Transverse colon (tissue), 4 donors: ENCODE measurements at regions not wholly inside any gene's neighbourhood (a gene's known extent, or its start where the extent isn't known, plus 50 kb on each side); places are given as distances from the start of the nearest gene placed in this dataset.

ENCODE experiments used
- DNase-seq: peaks from one replicate; pipeline ENCODE4 v3.0.0-alpha.2; 2019
- H3K27ac ChIP-seq, 4 donors: fragments of 200-600 bp; sonication (generic); 2 replicates each; pipeline ENCODE4 v1.5.1; 2016 to 2018; ENCODE audit warnings: inconsistent platforms in 4 of 4
- H3K27me3 ChIP-seq: fragments of 200-600 bp; sonication (generic); 2 replicates; pipeline ENCODE4 v1.5.1; 2017; ENCODE audit warnings: inconsistent platforms
- H3K36me3 ChIP-seq, 4 donors: fragments of 200-600 bp; sonication (generic); 2 replicates each; pipeline ENCODE4 v1.5.1; 2017 to 2019; ENCODE audit warnings: inconsistent platforms in 4 of 4
- H3K4me1 ChIP-seq, 4 donors: fragments of 200-600 bp; sonication (generic); 2 replicates each; pipeline ENCODE4 v1.5.1; 2017 to 2020; ENCODE audit warnings: inconsistent platforms in 4 of 4
- H3K4me3 ChIP-seq, 4 donors: fragments of 200-600 bp; sonication (generic); 1 replicate in 1 of 4; 2 replicates in 3 of 4; pipeline versions ENCODE4 v1.5.1 to v1.6.1; 2017 to 2019; ENCODE audit warnings: inconsistent platforms in 4 of 4
- H3K9me3 ChIP-seq, 2 donors: fragments of 200-600 bp; sonication (generic); 2 replicates each; pipeline ENCODE4 v1.5.1; 2017 to 2019; ENCODE audit warnings: inconsistent platforms in 2 of 2
- EP300 ChIP-seq: sonication (generic); formaldehyde crosslinking; IDR thresholded peaks from one replicate; pipeline ENCODE4 v1.6.1; 2017; ENCODE audit warnings: antibody characterized with exemption, low read depth
- POLR2A ChIP-seq: fragments of 450-650 bp; IDR thresholded peaks from one replicate; pipeline ENCODE4 v1.6.1; 2016; ENCODE audit warnings: antibody characterized with exemption, mild to moderate bottlenecking, moderate library complexity
- POLR2AphosphoS5 ChIP-seq, 3 donors: sonication (generic); formaldehyde crosslinking; IDR thresholded peaks; one replicate each; pipeline ENCODE4 v1.6.1; 2016; ENCODE audit warnings: antibody characterized with exemption in 3 of 3
- WGBS, 2 donors: methylation state at CpG; one replicate each; pipeline ENCODE4 v1.1.5; 2018; ENCODE audit warnings: low coverage in 1 of 2; 5-methylcytosine and 5-hydroxymethylcytosine counted together
- in situ Hi-C, 4 donors: fragments of 200-750 bp; cut with MboI; loops; one replicate each; pipeline versions ENCODE4 v1.15.0 to v1.15.1; 2017; ENCODE audit warnings: low sequenced_read_pairs in 3 of 4, low pct_ligation_motif_present in 1 of 4, low pct_unique_long_range_greater_than_20kb in 1 of 4
- intact Hi-C: fragments of 100-400 bp; cut with DNase I; formaldehyde crosslinking; loops from one replicate; pipeline ENCODE4 v1.15.1; 2023; ENCODE audit warnings: low total_unique reads
- TF ChIP-seq, protein P1 (sequence below), 5 experiments: fragments of 200-600 bp in 3 of 5; fragments of 450-650 bp in 2 of 5; sonication (generic) in 3 of 5; IDR thresholded peaks; 1 replicate in 2 of 5; 2 replicates in 3 of 5; pipeline ENCODE4 v1.5.1; 2016 to 2017; ENCODE audit warnings: antibody characterized with exemption in 5 of 5, inconsistent platforms in 3 of 5, mild to moderate bottlenecking in 2 of 5, moderate library complexity in 1 of 5

DNA sequence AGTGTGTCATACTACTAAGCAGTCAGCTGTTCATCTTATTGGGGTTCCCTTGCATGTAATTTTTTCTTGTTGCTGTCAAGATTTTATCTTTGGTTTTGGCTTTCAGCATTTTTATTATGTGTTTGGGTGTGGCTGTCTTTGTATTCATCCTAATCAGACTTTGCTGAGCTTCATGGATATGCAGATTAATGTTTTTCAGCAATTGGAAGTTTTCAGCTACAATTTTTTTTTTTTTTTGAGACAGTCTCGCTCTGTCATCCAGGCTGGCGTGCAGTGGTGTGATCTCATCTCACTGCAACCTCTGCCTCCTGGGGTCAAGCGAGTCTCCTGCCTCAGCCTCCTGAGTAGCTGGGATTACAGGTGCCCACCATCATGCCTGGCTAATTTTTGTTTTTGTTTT, 108.8 kb downstream of the BARX1 start:
- Histone ChIP-seq H3K36me3 (no peaks in the 10 kb centered on the region), H3K27me3 (peaks cover 24% of the 10 kb centered on the region), H3K27ac (no peak overlapping the region), H3K4me3 (no peak overlapping the region), H3K9me3 (no peaks in the 10 kb centered on the region), H3K4me1 (no peaks in the 10 kb centered on the region)
- intact Hi-C loops: no loop called here
- TF ChIP-seq EP300 (no peak), POLR2AphosphoS5 (IDR thresholded peaks at IDR 0.05) (no peak), POLR2A (no peak)
- TF ChIP-seq, protein P1, sequence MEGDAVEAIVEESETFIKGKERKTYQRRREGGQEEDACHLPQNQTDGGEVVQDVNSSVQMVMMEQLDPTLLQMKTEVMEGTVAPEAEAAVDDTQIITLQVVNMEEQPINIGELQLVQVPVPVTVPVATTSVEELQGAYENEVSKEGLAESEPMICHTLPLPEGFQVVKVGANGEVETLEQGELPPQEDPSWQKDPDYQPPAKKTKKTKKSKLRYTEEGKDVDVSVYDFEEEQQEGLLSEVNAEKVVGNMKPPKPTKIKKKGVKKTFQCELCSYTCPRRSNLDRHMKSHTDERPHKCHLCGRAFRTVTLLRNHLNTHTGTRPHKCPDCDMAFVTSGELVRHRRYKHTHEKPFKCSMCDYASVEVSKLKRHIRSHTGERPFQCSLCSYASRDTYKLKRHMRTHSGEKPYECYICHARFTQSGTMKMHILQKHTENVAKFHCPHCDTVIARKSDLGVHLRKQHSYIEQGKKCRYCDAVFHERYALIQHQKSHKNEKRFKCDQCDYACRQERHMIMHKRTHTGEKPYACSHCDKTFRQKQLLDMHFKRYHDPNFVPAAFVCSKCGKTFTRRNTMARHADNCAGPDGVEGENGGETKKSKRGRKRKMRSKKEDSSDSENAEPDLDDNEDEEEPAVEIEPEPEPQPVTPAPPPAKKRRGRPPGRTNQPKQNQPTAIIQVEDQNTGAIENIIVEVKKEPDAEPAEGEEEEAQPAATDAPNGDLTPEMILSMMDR (IDR thresholded peaks at IDR 0.05): no peak
- WGBS, 2 donors: 70 to 93% methylated on average over 3 of the region's 3 CpGs
- DNase-seq: no peak
- in situ Hi-C loops: no loop called here

DNA sequence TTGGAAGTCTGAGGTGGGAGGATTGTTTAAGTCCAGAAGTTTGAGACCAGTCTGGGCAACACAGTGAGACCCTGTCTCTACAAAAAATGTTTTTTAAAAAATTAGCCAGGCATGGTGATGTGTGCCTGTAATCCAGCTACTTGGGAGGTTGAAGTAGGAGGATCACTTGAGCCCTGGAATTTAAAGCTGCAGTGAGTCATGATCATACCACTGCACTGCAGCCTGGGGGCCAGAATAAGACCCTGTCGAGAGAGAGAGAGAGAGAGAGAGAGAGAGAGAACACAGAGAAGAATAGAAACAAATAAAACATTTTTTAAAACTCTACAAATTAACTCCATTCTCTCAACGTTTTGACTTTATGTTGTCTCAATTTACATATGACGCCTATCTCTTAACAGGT, 111.8 kb downstream of the BARX1 start:
- Histone ChIP-seq H3K9me3 (no peaks in the 10 kb centered on the region), H3K27me3 (peaks cover 15% of the 10 kb centered on the region), H3K36me3 (no peaks in the 10 kb centered on the region), H3K4me3 (no peak overlapping the region), H3K27ac (no peak overlapping the region), H3K4me1 (no peaks in the 10 kb centered on the region)
- TF ChIP-seq POLR2A (no peak), POLR2AphosphoS5 (IDR thresholded peaks at IDR 0.05) (no peak), EP300 (no peak)
- TF ChIP-seq, protein P1 (IDR thresholded peaks at IDR 0.05): no peak
- in situ Hi-C loops (no loop called here), intact Hi-C loops (no loop called here)
- WGBS, 2 donors: 54 to 55% methylated on average over 3 of the region's 3 CpGs
- DNase-seq: no peak

DNA sequence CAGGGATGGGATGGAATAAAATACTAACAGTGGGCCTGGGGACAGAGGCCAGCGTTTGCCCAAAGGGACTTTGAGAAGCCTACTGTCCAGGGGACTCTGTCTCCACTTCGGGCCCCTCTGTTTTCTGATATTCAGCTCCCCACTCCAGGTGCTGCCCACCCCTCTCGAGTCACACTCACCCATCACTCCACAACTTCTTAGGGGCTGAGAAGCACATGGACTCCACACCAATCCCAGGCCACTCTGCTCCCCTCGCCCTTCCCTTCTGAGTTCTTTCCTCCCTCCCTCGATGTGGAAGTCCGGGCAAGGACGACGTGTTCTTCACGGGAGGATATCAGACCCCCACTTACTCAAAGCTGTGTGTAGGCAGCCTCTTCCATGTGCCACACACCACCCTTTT, 124.5 kb downstream of the BARX1 start:
- in situ Hi-C loops: no loop called here
- 77 to 80% methylated on average over 5 to 9 of the region's 9 CpGs for WGBS, 2 donors

DNA sequence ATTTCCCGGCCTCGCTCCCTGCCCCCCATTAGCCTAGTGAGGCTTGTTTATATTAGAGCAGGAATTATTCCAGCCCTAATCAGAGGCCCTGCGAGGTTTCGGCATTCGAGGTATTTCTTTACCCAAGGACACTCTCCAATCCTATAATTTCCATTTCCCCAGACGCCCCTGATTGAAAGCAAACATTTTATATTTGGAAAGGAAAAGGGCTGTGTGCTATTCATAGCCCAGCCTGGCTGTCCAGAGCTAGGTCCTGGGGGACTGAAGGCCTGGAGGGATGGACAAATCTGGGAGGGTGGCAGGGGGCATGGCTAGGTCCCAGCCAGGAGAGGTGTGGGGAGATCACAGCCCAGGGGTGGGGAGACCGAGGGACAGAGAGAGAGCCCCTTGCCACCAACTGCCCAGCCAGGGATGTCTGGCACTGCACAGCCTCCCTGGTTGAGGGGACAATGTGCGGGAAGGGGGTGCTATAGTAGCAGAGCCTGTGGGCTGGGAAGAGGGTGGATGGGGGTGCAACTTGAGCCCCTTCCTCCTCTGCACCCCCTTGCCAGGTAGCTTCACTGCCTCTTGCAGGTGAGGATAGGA, 125.1 kb downstream of the BARX1 start:
- H3K36me3 ChIP-seq: no peaks in the 10 kb centered on the region
- H3K27ac ChIP-seq: no peak overlapping the region
- peaks cover 25% of the 10 kb centered on the region for H3K27me3 ChIP-seq
- no peak for DNase-seq
- H3K9me3 ChIP-seq: peaks cover 7% of the 10 kb centered on the region in 2 donors
- intact Hi-C loops (no loop called here), in situ Hi-C loops (no loop called here)
- TF ChIP-seq, protein P1 (IDR thresholded peaks at IDR 0.05): no peak
- TF ChIP-seq EP300 (no peak), POLR2AphosphoS5 (IDR thresholded peaks at IDR 0.05) (no peak), POLR2A (no peak)
- 60 to 84% methylated on average over 1 to 8 of the region's 8 CpGs for WGBS, 2 donors
- H3K4me1 ChIP-seq: peaks cover 0 to 11% (median 5%) of the 10 kb centered on the region in 4 donors
- H3K4me3 ChIP-seq: no peak overlapping the region

More for the DNA sequence above, 124.5 kb downstream of the BARX1 start:
- no peak overlapping the region for H3K27ac ChIP-seq
- peaks cover 7% of the 10 kb centered on the region in 2 donors for H3K9me3 ChIP-seq
- no peaks in the 10 kb centered on the region for H3K36me3 ChIP-seq
- H3K4me3 ChIP-seq: no peak overlapping the region
- peaks cover 0 to 11% (median 5%) of the 10 kb centered on the region in 4 donors for H3K4me1 ChIP-seq
- DNase-seq: no peak
- intact Hi-C loops: no loop called here
- TF ChIP-seq POLR2AphosphoS5 (IDR thresholded peaks at IDR 0.05) (no peak), POLR2A (no peak), EP300 (no peak)
- TF ChIP-seq, protein P1 (IDR thresholded peaks at IDR 0.05): no peak
- H3K27me3 ChIP-seq: peaks cover 25% of the 10 kb centered on the region
